ENCODE measurements at regions not wholly inside any gene's neighbourhood (a gene's known extent, or its start where the extent isn't known, plus 50 kb on each side); places are given as distances from the start of the nearest gene placed in this dataset.

DNA sequence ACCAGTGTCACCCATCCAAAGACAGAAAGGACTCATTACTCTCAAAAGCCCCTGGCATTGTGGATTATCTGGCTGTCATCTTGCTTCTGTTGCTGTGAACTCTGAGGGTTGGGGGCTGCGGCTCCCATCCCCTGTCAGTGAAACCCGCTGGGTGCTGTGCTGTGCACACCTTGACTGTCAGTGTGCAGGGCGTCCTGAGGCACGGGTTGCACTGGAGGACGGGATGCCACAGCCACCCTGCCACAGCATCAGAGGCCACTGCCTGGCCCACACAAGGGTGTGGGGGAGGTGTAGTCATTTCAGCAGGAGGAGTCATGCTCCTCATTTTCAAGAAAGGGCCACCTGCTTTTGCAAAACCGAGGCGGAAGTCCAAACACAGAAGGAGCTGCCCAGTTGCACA, 245.8 kb downstream of the GLRX3 start:
- DNase-seq = no peak
- intact Hi-C loops (cut with DNase I) = no loop called here
- H3K36me3 ChIP-seq = no peaks in the 10 kb centered on the region
- H3K9me3 ChIP-seq = peaks cover 0 to 3% (median 0%) of the 10 kb centered on the region in 11 donors
- H3K27ac ChIP-seq = no peak overlapping the region
- WGBS, 2 donors = 87 to 92% methylated on average over 7 of the region's 7 CpGs
- no peak for ATAC-seq
- no peaks in the 10 kb centered on the region for H3K4me1 ChIP-seq
- H3K27me3 ChIP-seq = peaks cover 0 to 8% (median 0%) of the 10 kb centered on the region in 7 donors
- TF ChIP-seq, protein P1, sequence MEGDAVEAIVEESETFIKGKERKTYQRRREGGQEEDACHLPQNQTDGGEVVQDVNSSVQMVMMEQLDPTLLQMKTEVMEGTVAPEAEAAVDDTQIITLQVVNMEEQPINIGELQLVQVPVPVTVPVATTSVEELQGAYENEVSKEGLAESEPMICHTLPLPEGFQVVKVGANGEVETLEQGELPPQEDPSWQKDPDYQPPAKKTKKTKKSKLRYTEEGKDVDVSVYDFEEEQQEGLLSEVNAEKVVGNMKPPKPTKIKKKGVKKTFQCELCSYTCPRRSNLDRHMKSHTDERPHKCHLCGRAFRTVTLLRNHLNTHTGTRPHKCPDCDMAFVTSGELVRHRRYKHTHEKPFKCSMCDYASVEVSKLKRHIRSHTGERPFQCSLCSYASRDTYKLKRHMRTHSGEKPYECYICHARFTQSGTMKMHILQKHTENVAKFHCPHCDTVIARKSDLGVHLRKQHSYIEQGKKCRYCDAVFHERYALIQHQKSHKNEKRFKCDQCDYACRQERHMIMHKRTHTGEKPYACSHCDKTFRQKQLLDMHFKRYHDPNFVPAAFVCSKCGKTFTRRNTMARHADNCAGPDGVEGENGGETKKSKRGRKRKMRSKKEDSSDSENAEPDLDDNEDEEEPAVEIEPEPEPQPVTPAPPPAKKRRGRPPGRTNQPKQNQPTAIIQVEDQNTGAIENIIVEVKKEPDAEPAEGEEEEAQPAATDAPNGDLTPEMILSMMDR (IDR thresholded peaks at IDR 0.05) = no peak
- no peak overlapping the region for H3K4me3 ChIP-seq

DNA sequence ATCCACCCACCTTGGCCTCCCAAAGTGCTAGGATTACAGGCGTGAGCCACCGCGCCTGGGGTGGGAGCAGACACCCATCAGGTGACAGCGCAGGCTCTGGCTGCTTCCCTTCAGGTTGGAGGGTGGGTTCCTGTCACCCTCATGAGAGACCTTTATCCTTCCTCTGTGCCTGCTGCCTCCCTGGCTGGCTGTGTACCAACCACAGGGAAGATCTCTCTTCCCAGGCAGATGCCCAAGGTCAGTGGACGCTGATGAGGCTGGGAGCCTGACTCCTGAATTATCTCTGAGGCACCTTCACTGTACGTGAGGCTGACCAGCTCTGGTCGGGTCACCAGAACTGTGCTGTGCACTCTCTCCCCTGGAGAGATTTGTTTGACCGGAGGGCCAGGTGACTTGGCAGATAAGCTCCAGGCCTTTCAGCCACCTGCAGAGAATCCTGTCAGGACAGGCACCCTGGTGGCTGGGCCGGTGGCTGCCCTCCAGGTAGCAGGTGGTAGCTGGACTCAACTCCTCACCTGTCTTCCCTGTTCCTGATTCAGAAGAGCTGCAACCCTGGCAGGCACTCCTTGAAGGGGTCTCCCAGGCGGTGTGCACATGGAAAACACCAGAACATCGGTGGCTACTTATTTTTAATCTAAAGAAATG, 251.9 kb downstream of the GLRX3 start:
- H3K4me1 ChIP-seq = no peaks in the 10 kb centered on the region
- intact Hi-C loops (cut with DNase I) = no loop called here
- H3K27me3 ChIP-seq = no peaks in the 10 kb centered on the region
- ATAC-seq = no peak
- no peak for DNase-seq
- TF ChIP-seq, protein P1 (IDR thresholded peaks at IDR 0.05) = no peak
- no peaks in the 10 kb centered on the region for H3K36me3 ChIP-seq
- H3K9me3 ChIP-seq = peaks cover 0 to 19% (median 0%) of the 10 kb centered on the region in 11 donors
- 71 to 74% methylated on average over 11 of the region's 11 CpGs for WGBS, 2 donors
- no peak overlapping the region for H3K4me3 ChIP-seq
- H3K27ac ChIP-seq = no peak overlapping the region

DNA sequence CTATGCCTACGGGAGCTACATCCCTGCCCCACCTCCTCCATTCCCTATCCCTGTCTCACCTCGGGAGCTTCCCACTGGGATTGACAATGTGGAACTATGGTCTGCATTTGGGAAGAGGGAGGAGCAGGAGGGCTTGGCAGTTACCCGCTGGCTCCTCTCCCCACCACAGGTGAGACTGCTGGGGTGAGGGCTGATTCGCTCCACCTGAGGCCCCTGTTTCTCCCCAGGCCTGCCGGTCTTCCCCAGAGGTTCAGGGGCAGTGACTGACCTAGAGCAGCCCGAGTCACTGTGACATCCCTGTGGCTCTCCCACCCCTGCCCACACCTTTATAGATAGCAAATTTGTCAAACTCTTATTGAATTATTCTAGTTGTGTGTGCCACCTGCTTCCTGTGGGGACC, 252.6 kb downstream of the GLRX3 start:
- DNase-seq (no peak), ATAC-seq (no peak)
- Histone ChIP-seq H3K4me3 (no peak overlapping the region), H3K27ac (no peak overlapping the region), H3K36me3 (no peaks in the 10 kb centered on the region), H3K4me1 (no peaks in the 10 kb centered on the region), H3K9me3 (peaks cover 0 to 26% (median 0%) of the 10 kb centered on the region in 11 donors), H3K27me3 (no peaks in the 10 kb centered on the region)
- WGBS, 2 donors = 70 to 72% methylated on average over 6 of the region's 6 CpGs
- intact Hi-C loops (cut with DNase I) = no loop called here
- TF ChIP-seq, protein P1 (IDR thresholded peaks at IDR 0.05) = no peak

DNA sequence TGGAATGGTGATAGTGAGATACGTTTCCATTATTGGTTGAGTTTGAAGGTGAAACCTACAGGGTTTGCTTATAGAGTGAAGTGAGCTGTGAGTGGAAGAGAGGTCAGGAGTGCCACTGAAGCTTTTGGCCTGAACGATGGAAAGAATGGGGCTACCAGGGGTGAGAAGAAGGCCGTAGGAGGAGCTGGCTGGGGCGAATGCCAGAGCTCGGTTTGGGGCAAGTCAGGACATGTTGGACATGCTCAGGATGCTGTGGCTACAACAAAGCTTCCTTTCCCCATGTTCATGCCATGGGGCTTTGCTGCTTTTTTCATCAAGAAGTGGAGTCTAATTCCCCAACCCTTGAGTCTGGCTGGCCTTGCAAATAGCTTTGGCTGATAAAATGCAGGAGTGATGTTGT, 253.7 kb downstream of the GLRX3 start:
- Histone ChIP-seq H3K27me3 (no peaks in the 10 kb centered on the region), H3K4me3 (no peak overlapping the region), H3K27ac (no peak overlapping the region), H3K4me1 (no peaks in the 10 kb centered on the region), H3K9me3 (peaks cover 0 to 36% (median 0%) of the 10 kb centered on the region in 11 donors), H3K36me3 (no peaks in the 10 kb centered on the region)
- DNase-seq = no peak
- intact Hi-C loops (cut with DNase I) = no loop called here
- WGBS, 2 donors = 64 to 66% methylated on average over 5 of the region's 5 CpGs
- TF ChIP-seq, protein P1 (IDR thresholded peaks at IDR 0.05) = no peak
- no peak for ATAC-seq
